Parathyroid adenoma (tissue), 2 donors: ENCODE measurements at regions not wholly inside any gene's neighbourhood (a gene's known extent, or its start where the extent isn't known, plus 50 kb on each side); places are given as distances from the start of the nearest gene placed in this dataset.

ENCODE experiments used
- H2AFZ ChIP-seq: fragments of 300-600 bp; sonication (generic); one replicate; pipeline ENCODE4 v1.7.0; 2017; ENCODE audit warnings: antibody characterized with exemption, mild to moderate bottlenecking
- H3K27ac ChIP-seq: fragments of 300-600 bp; sonication (generic); one replicate; pipeline ENCODE4 v1.7.0; 2017
- H3K27me3 ChIP-seq: fragments of 300-600 bp; sonication (generic); one replicate; pipeline ENCODE4 v1.7.0; 2017; ENCODE audit warnings: low read length; ENCODE audit not compliant: control insufficient read depth, insufficient read depth
- H3K36me3 ChIP-seq: fragments of 300-600 bp; sonication (generic); one replicate; pipeline ENCODE4 v1.7.0; 2017; ENCODE audit warnings: low read length; ENCODE audit not compliant: control insufficient read depth, insufficient read depth
- H3K4me1 ChIP-seq: fragments of 300-600 bp; sonication (generic); one replicate; pipeline ENCODE4 v1.7.0; 2017; ENCODE audit warnings: control low read depth
- H3K4me2 ChIP-seq: fragments of 300-600 bp; sonication (generic); one replicate; pipeline ENCODE4 v1.7.0; 2017; ENCODE audit warnings: low read length
- H3K4me3 ChIP-seq: fragments of 300-600 bp; sonication (generic); one replicate; pipeline ENCODE4 v1.7.0; 2017; ENCODE audit warnings: low read depth, low read length
- H3K79me2 ChIP-seq: fragments of 300-600 bp; sonication (generic); one replicate; pipeline ENCODE4 v1.7.0; 2017; ENCODE audit warnings: control low read depth
- H3K9ac ChIP-seq: fragments of 300-600 bp; sonication (generic); one replicate; pipeline ENCODE4 v1.7.0; 2017; ENCODE audit warnings: mild to moderate bottlenecking
- H3K9me3 ChIP-seq: fragments of 300-600 bp; sonication (generic); one replicate; pipeline ENCODE4 v1.7.0; 2017; ENCODE audit warnings: low read length; ENCODE audit not compliant: control insufficient read depth
- TF ChIP-seq, protein P1 (sequence below): fragments of 300-600 bp; sonication (generic); IDR thresholded peaks from one replicate; pipeline ENCODE4 v1.7.0; 2017; ENCODE audit warnings: antibody characterized with exemption, mild to moderate bottlenecking
- donor health status: primary hyperparathyroidism.

DNA sequence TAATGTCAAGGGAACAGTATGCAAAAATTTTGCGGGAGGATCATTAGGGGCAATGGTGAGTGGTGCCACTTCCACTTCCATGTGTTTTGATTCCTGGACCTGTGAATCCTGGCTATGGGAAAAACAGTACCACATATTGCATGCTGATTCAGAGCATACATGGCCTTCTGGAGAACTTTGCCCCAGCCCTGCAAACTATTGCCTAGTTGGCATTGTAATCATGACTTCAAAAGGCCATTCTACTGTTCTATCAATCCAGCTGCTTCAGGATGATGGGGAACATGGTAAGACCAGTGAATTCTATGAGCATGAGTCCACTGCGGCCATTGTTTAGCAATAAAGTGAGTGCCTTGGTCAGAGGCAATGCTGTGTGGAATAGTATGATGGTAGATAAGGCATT, 75.3 kb upstream of the ZC3H15 start:
- Histone ChIP-seq H3K36me3 (no peaks in the 10 kb centered on the region), H3K4me3 (no peak overlapping the region), H3K79me2 (peaks cover 4% of the 10 kb centered on the region), H3K27me3 (no peaks in the 10 kb centered on the region), H3K4me2 (no peak overlapping the region), H3K27ac (no peak overlapping the region), H3K4me1 (no peaks in the 10 kb centered on the region), H3K9ac (no peak overlapping the region), H2AFZ (no peak overlapping the region), H3K9me3 (no peaks in the 10 kb centered on the region)
- TF ChIP-seq, protein P1, sequence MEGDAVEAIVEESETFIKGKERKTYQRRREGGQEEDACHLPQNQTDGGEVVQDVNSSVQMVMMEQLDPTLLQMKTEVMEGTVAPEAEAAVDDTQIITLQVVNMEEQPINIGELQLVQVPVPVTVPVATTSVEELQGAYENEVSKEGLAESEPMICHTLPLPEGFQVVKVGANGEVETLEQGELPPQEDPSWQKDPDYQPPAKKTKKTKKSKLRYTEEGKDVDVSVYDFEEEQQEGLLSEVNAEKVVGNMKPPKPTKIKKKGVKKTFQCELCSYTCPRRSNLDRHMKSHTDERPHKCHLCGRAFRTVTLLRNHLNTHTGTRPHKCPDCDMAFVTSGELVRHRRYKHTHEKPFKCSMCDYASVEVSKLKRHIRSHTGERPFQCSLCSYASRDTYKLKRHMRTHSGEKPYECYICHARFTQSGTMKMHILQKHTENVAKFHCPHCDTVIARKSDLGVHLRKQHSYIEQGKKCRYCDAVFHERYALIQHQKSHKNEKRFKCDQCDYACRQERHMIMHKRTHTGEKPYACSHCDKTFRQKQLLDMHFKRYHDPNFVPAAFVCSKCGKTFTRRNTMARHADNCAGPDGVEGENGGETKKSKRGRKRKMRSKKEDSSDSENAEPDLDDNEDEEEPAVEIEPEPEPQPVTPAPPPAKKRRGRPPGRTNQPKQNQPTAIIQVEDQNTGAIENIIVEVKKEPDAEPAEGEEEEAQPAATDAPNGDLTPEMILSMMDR, result no peak

DNA sequence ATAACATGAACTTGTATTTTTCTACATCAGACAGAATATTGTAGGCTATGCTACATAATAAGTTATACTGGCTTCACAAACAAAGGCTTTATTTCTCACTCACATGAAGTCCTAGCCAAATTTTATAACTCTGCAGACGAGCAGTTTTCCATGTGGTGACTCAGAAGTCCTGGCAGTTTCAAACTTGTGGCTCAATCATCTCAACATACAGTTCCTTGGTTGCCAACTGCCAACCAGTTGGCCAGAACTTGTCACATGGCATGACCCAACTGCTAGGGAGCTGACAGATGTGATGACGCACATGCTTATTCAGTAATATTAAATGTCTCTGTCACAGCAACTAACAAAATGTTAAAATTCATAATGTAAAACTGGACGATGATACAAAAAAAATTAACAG, 63.8 kb upstream of the ZC3H15 start:
- H3K79me2 ChIP-seq, result peaks cover 3% of the 10 kb centered on the region
- no peak overlapping the region for H3K27ac ChIP-seq

DNA sequence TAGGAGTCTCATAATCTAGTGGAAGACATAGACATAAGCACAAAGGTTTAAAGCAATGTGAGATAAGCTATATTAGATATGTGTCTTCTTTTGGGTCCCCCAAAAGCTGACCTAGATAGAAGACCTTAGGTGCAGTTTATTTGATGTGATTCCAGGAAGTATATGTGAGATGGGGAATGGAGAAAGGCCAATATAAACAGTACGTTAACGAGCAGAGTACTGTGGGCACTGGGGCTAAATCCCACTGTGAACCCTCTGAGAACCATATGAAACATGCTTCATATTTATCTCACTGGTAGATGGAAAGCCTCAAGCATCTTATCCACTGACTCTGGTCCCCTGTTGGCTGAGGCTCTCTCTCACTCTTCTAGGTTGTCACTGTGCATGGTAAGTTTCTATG, 62.6 kb upstream of the ZC3H15 start:
- no peak overlapping the region for H2AFZ ChIP-seq
- peaks cover 3% of the 10 kb centered on the region for H3K79me2 ChIP-seq
- no peak overlapping the region for H3K27ac ChIP-seq
- no peak overlapping the region for H3K4me2 ChIP-seq
- TF ChIP-seq, protein P1, result no peak
- H3K9me3 ChIP-seq, result no peaks in the 10 kb centered on the region
- no peaks in the 10 kb centered on the region for H3K36me3 ChIP-seq
- H3K4me1 ChIP-seq, result peaks cover 6% of the 10 kb centered on the region
- H3K27me3 ChIP-seq, result no peaks in the 10 kb centered on the region
- H3K9ac ChIP-seq, result no peak overlapping the region
- no peak overlapping the region for H3K4me3 ChIP-seq

More for the DNA sequence above, 63.8 kb upstream of the ZC3H15 start:
- Histone ChIP-seq H3K27me3 (no peaks in the 10 kb centered on the region), H3K4me1 (peaks cover 2% of the 10 kb centered on the region), H3K4me3 (no peak overlapping the region), H3K4me2 (no peak overlapping the region), H3K36me3 (no peaks in the 10 kb centered on the region), H3K9me3 (no peaks in the 10 kb centered on the region), H2AFZ (no peak overlapping the region), H3K9ac (no peak overlapping the region)
- TF ChIP-seq, protein P1, result no peak

DNA sequence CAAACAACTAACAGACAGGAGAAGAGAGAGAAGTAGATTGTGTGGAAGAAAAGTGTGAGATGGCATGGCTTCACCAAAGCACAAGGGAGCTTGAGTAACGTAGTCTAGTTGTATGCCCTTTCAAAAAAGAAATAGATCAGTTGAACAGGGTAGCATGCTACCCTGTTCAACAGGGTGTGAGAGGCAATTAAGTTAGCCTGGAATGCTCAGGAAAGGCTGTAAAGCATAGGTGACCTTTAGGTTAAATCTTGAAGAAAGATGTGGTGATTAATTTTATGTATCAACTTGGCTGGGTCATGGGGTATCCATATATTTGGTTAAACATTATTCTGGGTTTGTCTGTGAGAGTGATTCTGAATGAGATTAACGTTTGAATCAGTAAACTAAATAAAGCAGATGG, 61.8 kb upstream of the ZC3H15 start:
- Histone ChIP-seq H3K36me3 (no peaks in the 10 kb centered on the region), H3K4me3 (no peak overlapping the region), H3K79me2 (peaks cover 3% of the 10 kb centered on the region), H3K27ac (no peak overlapping the region), H2AFZ (no peak overlapping the region), H3K4me2 (no peak overlapping the region), H3K9ac (no peak overlapping the region), H3K4me1 (peaks cover 6% of the 10 kb centered on the region), H3K9me3 (no peaks in the 10 kb centered on the region), H3K27me3 (no peaks in the 10 kb centered on the region)
- TF ChIP-seq, protein P1, result no peak

DNA sequence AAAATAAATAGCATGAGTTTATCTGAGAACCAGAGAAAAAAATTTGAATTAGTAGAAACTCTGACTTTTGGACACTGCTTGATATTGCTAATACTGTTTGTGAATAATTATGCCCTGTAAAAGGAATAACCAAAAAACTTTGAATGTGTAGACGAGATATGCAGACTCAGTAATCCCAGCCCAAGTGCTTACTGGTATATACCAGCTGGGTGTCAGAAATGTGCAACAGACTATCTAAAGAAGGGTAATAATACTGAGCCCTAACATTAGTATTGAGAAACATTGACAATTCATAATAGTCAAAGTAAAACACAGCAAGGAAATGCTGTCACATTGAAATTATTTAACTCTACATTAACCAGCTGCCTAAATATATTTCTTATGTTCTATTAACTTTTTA, 60.5 kb upstream of the ZC3H15 start:
- TF ChIP-seq, protein P1, result no peak
- Histone ChIP-seq H3K79me2 (no peaks in the 10 kb centered on the region), H3K36me3 (no peaks in the 10 kb centered on the region)

More for the DNA sequence above, 60.5 kb upstream of the ZC3H15 start:
- Histone ChIP-seq H3K9ac (no peak overlapping the region), H2AFZ (no peak overlapping the region), H3K9me3 (no peaks in the 10 kb centered on the region), H3K4me3 (no peak overlapping the region), H3K4me1 (peaks cover 6% of the 10 kb centered on the region), H3K4me2 (no peak overlapping the region), H3K27me3 (no peaks in the 10 kb centered on the region), H3K27ac (no peak overlapping the region)
